Activated CD4-positive, CD25-positive, alpha-beta regulatory T cell (primary cell): ENCODE measurements at regions not wholly inside any gene's neighbourhood (a gene's known extent, or its start where the extent isn't known, plus 50 kb on each side); places are given as distances from the start of the nearest gene placed in this dataset.

ENCODE experiments used
- DNase-seq, 4 experiments: peaks; one replicate each; lab custom pipeline; 2025; lab: John Stamatoyannopoulos, UW

- no peak for DNase-seq
Measured at GRCh38 chr21:38702196-38702595, 103.5 kb upstream of the ETS2 start.

GRCh38 chr21:38709876-38710275 is 95.9 kb upstream of the ETS2 start:
- no peak for DNase-seq

GRCh38 chr21:38712071-38712470 is 93.7 kb upstream of the ETS2 start:
- DNase-seq: no peak

DNA sequence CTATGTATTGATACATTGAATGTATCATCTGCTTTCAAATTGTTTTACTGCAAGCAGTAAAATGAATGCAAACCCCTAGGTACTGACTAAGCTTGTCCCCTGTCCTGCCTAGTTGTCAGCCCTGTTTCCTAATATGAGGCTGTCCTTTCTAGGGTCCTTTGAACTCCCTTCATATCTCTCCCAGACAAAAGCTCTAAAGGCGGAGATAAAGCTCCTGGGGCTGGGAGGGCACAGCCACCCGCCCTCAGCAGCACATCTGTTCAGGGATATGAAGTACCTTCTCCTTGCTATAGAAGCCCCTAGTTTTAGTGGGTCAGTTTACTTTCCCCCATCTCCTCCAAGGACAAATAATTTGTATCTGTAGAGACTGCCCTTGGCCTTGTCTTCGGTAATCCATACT is 93.1 kb upstream of the ETS2 start:
- no peak for DNase-seq

DNA sequence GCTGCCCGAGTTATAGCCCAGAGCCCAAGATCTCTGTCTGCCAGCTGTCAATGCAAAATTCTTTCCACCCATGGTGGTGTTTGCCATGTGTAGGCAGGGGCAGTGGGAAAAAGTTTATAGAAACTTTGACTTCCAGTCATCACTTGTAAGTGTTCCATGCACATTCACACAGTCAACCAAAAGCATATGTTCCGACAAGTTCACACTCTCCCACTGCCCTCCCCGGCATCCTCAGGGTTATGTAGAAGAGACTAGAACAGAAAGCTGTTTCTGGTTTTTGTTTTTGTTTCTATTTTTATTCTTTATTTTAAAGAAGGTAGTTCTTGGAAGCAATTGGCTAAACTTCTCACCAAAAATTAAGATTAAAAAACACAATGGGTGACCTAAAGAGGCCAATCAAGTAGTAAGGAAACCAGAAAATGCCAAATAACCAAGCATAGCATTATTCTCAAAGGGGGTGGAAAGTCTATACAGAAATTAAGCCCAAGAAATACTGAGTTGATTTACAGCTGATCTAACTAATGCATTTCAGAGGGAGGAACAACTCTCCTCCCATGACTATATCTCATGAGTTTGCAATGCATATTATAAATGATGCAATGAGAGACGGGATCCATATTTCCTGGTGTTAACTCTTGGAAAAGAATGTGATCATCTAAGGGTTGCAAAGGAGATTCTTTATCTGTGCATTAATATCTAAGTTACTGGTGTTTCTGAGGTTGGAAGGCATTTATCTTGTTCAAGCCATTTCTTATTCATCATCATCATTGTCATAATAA is 91.5 kb upstream of the ETS2 start:
- DNase-seq: no peak

DNA sequence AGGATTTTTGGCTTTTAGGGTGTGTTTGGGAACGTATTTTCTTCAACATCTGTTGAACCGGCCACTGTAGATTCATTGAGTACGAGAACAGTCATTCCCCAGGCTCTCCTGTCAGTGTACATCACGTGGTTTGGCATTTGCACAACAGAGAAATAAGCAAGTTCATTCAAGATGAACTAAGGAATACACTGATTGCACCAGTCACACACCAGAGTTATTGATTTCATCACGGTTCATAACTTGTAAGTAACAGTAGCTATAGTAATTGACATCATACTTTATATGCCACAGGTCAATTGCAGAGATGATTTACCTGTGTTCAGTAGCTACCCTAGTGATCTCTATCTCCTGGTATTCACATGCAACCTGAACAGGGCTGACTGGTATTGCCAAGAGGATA is 90.7 kb upstream of the ETS2 start:
- no peak for DNase-seq

- no peak for DNase-seq
Measured at GRCh38 chr21:38716088-38716487, 89.6 kb upstream of the ETS2 start.

GRCh38 chr21:38716942-38717341 is 88.8 kb upstream of the ETS2 start:
- no peak for DNase-seq

DNA sequence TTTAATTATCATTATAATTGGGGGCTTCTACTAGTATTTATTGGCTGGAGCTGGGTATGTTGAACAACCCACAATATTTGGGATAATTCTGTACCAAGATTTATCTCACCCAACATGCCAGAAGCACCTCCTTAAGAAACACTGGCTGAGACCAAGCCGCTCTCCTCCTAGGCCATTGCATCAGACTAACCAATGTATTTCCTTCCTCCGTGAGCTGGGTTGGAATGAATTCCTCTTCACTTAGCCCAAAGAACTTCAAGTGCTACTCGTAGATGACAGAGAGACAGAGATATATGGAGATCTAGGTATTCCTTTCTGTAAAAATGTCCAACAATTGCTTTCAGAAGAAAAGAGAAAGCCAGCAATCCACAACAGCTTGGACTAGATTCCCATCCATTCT is 87.2 kb upstream of the ETS2 start:
- DNase-seq: no peak

DNA sequence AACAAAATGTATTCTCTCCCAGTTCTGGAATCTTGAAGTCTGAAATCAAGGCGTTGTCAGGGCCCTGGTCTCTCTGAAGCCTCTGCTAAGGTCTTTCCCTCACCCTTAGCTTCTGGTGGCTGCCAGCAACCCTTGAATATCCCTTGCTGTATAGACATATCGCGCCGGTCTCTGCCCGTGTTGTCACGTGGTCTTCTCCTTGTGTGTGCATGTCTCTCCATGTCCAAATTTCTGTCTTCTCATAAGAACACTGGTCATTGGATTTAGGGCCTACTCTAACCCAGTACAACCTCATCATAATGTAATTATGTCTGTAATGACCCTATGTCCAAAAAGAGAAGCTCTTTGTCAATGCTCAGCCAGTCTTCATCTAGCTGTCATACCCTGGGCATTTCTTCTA is 85.7 kb upstream of the ETS2 start:
- no peak for DNase-seq

GRCh38 chr21:38721055-38721454 is 84.7 kb upstream of the ETS2 start:
- DNase-seq: no peak

- DNase-seq: no peak
Measured at GRCh38 chr21:38721958-38722357, 83.8 kb upstream of the ETS2 start.

DNA sequence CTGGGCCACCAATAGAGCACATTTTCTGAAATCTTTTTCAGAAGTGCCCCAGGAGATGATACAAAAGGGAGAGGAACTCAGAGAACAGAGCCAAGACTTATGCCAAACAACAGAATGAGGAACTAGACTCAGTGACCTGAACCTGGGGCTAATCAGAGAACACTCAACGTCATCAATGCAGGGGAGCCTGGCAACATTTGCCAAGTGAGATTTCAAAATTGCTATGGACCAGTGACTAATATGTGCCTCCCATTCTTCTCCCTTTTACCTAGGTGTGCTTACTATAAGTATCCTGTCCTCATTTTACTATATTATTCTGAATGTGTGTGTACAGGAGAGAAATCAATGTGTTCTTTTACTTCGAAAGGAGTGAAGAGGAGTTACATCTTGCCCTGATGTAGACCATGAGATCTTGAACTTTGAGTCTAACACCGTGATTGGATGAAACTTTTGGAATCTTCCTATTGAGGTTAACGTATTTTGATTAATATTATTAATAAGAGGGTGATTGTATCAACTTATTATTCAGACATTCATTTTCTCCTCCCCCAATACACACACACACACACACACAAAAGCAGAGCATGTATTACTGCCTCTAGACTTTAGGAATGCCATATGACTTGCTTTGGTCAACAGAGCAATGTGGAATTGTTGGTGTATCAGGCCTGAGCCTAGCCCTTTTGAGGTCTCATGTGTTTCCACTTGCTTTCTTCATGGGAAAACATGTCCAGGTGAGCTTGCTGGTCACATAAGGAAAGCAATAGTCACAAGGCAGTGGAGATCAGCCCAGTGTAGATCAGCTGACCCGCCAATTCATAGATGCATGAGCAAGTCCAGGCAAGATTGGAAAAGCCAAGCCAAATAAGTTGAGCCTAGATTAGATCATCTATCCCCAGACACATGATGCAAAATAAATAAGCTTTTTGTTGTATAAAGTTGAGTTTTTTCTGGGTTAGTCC is 80.3 kb upstream of the ETS2 start:
- DNase-seq: no peak

DNA sequence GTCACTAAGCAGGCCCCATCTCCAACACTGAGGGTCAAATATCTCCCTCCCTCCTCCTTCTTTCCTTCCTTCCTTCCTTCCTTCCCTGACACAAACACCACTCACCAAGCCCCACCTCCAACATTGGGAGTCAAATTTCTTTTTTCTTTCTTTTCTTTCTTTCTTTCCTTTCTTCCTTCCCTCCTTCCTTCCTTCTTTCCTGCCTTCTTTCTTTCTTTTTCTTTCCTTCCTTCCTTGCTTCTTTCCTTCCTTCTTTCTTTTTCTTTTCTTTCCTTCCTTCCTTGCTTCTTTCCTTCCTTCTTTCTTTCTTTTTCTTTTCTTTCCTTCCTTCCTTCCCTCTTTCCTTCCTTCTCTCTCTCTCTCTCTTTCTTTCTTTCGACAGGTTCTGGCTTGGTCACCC is 79.2 kb upstream of the ETS2 start:
- no peak for DNase-seq

- no peak for DNase-seq
Measured at GRCh38 chr21:38729291-38729690, 76.4 kb upstream of the ETS2 start.

DNA sequence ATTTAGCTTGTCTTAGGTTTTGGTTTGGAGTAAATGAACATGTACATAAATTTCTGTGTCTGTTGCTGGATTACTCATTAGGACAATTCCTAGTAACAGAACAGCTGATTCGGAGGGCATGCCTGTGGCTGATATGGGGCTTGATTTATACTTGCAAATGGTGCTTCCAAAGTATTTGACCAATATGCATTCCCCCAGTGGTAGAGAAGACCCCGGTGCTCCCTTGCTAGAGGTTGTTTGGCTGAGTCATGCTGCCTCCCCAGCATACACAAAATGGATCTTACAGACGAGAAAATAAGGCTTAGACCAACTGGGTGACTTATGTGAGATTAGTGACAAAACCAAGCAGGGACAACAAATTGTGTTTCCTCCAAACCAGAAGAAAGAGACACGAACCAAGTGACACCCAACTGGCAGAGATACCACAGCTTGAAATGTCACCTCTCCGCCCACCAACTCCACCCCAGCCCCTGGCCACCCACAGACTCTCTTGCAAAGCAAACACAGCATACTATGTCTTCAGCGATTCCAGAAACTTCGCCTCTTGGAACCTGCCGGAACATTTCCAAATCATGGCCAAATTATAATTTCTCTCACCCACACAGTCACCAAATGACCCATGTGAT is 75.9 kb upstream of the ETS2 start:
- no peak for DNase-seq

DNA sequence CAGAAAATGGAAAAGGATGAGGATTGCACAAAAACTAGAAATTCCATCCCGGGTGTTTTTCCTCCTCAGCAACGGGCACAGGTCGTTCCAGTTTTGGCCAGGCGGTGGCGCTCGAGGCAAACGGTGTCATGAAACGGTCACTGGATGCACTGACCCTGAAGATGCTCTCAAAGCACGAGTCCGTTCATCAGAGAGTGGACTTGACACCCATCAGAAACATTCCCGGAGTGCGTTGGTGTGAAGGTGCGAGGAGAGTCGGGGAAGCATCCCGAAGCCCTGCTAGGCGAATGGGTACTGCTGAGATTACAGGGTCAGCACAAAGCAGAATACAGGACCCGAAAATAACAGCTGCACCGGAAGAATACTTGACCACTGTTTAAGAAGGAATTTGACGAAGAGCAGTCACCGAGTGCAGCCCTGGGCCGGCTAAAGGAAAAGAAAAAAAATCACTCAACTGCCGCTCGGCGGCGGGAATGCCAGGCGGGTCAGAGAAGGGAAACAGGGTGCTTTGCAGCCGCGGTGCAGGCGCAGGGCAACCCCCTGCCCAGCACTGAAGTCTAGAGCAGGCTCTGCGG is 71.7 kb upstream of the ETS2 start:
- DNase-seq: peak; percentile 21 to 73 (median 57)

DNA sequence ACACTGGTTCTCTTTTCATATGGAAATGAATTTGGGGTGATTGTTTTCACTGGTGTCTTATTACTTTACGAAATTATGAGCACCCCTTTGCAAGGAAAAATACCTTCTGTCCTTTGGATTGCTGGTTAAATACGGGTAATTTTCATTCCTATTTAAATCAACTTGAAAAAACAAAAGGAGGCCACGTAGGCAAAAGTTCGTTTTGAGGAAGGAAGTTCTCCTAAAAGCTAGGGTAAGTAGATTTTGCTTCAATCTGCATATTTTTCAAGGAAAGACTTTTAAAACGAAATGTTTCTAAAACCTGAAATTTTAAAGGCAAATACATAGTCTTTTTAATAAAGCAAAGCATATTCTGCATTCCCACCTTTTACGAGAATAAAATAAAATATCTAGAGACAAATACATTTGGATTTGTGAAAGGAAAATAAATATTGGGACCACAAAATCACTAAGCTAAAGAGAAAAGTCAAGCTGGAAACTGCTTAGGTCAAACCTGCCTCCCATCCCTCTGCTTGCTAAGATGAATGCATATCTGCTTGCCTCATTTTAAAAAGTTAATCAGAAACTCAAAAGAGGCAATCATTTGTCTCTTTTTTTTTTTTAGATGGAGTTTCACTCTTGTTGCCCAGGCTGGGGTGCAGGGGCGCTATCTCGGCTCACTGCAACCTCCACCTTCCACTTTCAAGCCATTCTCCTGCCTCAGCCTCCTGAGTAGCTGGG is 70.9 kb upstream of the ETS2 start:
- no peak for DNase-seq

DNA sequence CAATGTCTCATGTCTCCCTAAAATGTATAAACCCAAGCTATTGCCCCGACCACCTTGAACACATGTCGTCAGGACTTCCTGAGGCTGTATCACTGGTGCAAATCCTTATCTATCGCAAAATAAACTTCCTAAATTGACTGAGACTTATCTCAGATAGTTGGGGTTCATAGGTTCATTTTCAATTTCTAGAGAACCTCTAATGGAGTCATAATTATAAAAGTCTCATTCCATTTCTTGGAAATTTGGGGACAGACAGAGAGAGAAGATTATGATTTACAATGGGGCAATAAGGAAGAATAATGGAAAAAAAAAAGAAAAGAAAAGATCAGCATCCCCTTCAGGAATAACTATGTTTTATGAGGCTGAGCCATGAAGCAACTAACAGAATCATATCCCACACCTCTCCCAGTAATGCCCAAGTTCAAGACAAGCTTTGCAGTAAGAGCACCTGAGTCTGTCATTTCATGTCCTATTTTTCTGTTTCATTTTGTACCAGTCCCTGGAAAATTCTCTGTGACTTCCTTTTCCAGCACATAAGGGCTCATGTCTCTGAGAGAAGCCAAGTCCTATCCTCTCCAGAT is 70.0 kb upstream of the ETS2 start:
- DNase-seq: no peak

DNA sequence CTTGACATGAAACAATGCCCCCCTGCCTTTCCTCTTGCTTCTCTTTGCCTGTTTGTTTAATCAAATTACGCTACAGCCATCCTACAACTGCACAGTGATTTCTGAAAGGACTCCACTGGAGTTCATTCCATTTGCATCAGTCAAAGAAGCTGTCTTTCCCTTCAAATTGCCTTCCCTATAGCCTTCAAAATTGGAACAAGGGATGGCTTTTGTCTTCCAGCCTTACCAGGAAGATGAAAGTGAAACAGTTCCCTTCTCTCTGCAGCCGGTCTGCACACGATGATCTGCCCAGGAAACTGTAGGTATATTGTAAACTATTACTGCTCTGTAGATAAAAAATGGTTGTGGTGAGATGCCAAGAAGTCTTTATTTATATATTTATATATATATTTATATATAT is 65.6 kb upstream of the ETS2 start:
- DNase-seq: no peak
